B cell (primary cell): ENCODE measurements at regions not wholly inside any gene's neighbourhood (a gene's known extent, or its start where the extent isn't known, plus 50 kb on each side); places are given as distances from the start of the nearest gene placed in this dataset.
"Not testable (repeated sequence)": the region's sequence is repeated elsewhere in the genome, so short reads cannot be mapped to it uniquely, and the experiment has no call there.

Experiments
- ATAC-seq: fragments of 200-7000 bp; cut with Tn5 transposase; one replicate; pipeline ENCODE4 v1.10.0; 2021; ENCODE audit warnings: low read depth, mild to moderate bottlenecking, moderate number of reproducible peaks, moderate library complexity
- CTCF ChIA-PET: fragments of 350-600 bp; sonication (Branson Sonifier 250); formaldehyde crosslinking; loops from one replicate; lab custom pipeline; 2021; ENCODE audit warnings: antibody characterized with exemption, inconsistent platforms; lab: Charles Lee
- POLR2A ChIA-PET: fragments of 350-600 bp; sonication (Branson Sonifier 250); formaldehyde crosslinking; loops from one replicate; lab custom pipeline; 2021; ENCODE audit warnings: antibody characterized with exemption; lab: Charles Lee
- DNase-seq: peaks from one replicate; pipeline ENCODE4 v3.0.0; 2013
- H2AFZ ChIP-seq: 2 replicates; pipeline ENCODE4 v1.6.1; 2012; ENCODE audit warnings: mild to moderate bottlenecking, low read depth, low read length; ENCODE audit not compliant: insufficient read depth, poor library complexity, severe bottlenecking
- H3K27ac ChIP-seq, 2 donors: 1 replicate in 1 of 2; 2 replicates in 1 of 2; pipeline ENCODE4 v1.5.1; 2012 to 2013; ENCODE audit warnings: low read length in 2 of 2, mild to moderate bottlenecking in 2 of 2, moderate library complexity in 1 of 2
- H3K27me3 ChIP-seq, 4 experiments: fragments of 200-600 bp in 1 of 4; sonication (generic) in 1 of 4; replicated peaks in 1 of 4; 1 replicate in 2 of 4; 2 replicates in 2 of 4; pipeline versions ENCODE4 v1.6.1 to v1.7.0; 2013 to 2016; ENCODE audit warnings: low read length in 3 of 4, mild to moderate bottlenecking in 2 of 4, mixed read lengths in 1 of 4, moderate library complexity in 1 of 4; ENCODE audit not compliant: insufficient read depth in 4 of 4, control insufficient read depth in 3 of 4; ENCODE audit errors: control extremely low read depth in 1 of 4
- H3K36me3 ChIP-seq, 2 experiments: replicated peaks in 1 of 2; 1 replicate in 1 of 2; 2 replicates in 1 of 2; pipeline versions ENCODE4 v1.6.1 to v1.7.1; 2013; ENCODE audit warnings: low read length in 1 of 2; ENCODE audit not compliant: insufficient read depth in 2 of 2, control insufficient read depth in 1 of 2; ENCODE audit errors: control extremely low read depth in 1 of 2, extremely low read depth in 1 of 2
- H3K4me1 ChIP-seq, 2 donors: fragments of 200-600 bp in 1 of 2; sonication (generic) in 1 of 2; 1 replicate in 1 of 2; 2 replicates in 1 of 2; pipeline versions ENCODE4 v1.5.1 to v1.6.1; 2013 to 2017; ENCODE audit warnings: low read length in 2 of 2; ENCODE audit not compliant: control insufficient read depth in 2 of 2, insufficient read depth in 2 of 2
- H3K4me2 ChIP-seq: replicated peaks from 2 replicates; pipeline ENCODE3; 2012; ENCODE audit warnings: mild to moderate bottlenecking, low read depth, low read length; ENCODE audit not compliant: poor library complexity, severe bottlenecking
- H3K4me3 ChIP-seq, 5 experiments: fragments of 200-600 bp in 1 of 5; sonication (generic) in 1 of 5; 1 replicate in 3 of 5; 2 replicates in 2 of 5; pipeline versions ENCODE4 v1.5.1 to v1.7.0; 2011 to 2016; ENCODE audit warnings: low read length in 4 of 5, mild to moderate bottlenecking in 4 of 5, low read depth in 2 of 5, control low read depth in 1 of 5, moderate library complexity in 1 of 5; ENCODE audit not compliant: insufficient read depth in 1 of 5; ENCODE audit errors: control extremely low read depth in 1 of 5, extremely low read depth in 1 of 5
- H3K79me2 ChIP-seq: fragments of 200-600 bp; sonication (generic); one replicate; pipeline ENCODE4 v1.6.0; 2016; ENCODE audit warnings: low read length; ENCODE audit not compliant: control insufficient read depth, insufficient read depth
- H3K9ac ChIP-seq: fragments of 200-600 bp; sonication (generic); 2 replicates; pipeline ENCODE4 v1.6.1; 2017; ENCODE audit warnings: mild to moderate bottlenecking, low read length, moderate library complexity
- H3K9me3 ChIP-seq, 3 donors: one replicate each; pipeline versions ENCODE4 v1.6.1 to v1.7.1; 2013; ENCODE audit warnings: low read length in 2 of 3; ENCODE audit not compliant: control insufficient read depth in 2 of 3, insufficient read depth in 1 of 3; ENCODE audit errors: control extremely low read depth in 1 of 3
- H4K20me1 ChIP-seq: 2 replicates; pipeline ENCODE4 v1.6.0; 2012; ENCODE audit warnings: mild to moderate bottlenecking, low read length; ENCODE audit not compliant: insufficient read depth, control insufficient read depth, poor library complexity, severe bottlenecking
- H3K27ac Mint-ChIP-seq: one replicate; pipeline ENCODE4 v1.8.0; 2021; ENCODE audit warnings: mixed read lengths
- H3K27me3 Mint-ChIP-seq: one replicate; pipeline ENCODE4 v1.8.0; 2021; ENCODE audit warnings: mixed read lengths
- H3K4me1 Mint-ChIP-seq: one replicate; pipeline ENCODE4 v1.8.0; 2021; ENCODE audit warnings: mixed read lengths
- H3K4me3 Mint-ChIP-seq: one replicate; pipeline ENCODE4 v1.8.0; 2021; ENCODE audit warnings: mixed read lengths
- H3K9me3 Mint-ChIP-seq: one replicate; pipeline ENCODE4 v1.8.0; 2022; ENCODE audit warnings: mixed read lengths; ENCODE audit not compliant: insufficient read depth
- CTCF ChIP-seq: fragments of 200-600 bp; IDR thresholded peaks from one replicate; pipeline ENCODE4 v1.8.0; 2022; ENCODE audit warnings: antibody characterized with exemption, mild to moderate bottlenecking
- EZH2 ChIP-seq: IDR thresholded peaks from 2 replicates; pipeline ENCODE4 v1.6.1; 2012; ENCODE audit warnings: borderline replicate concordance, low read depth, mild to moderate bottlenecking, moderate library complexity, low read length; ENCODE audit not compliant: insufficient read depth, poor library complexity, severe bottlenecking
- WGBS: methylation state at CpG from one replicate; pipeline ENCODE4 v1.1.5; 2013; ENCODE audit warnings: missing lambda C conversion rate; ENCODE audit not compliant: insufficient coverage; 5-methylcytosine and 5-hydroxymethylcytosine counted together
- intact Hi-C: fragments of 100-400 bp; cut with micrococcal nuclease; formaldehyde crosslinking; loops from one replicate; pipeline ENCODE4 v1.10.0; 2022

GRCh38 chr2:7868836-7869235, 813.0 kb upstream of the ID2 start:
- POLR2A ChIA-PET: no interaction called here
- Mint-ChIP-seq H3K27me3 (peaks cover 5% of the 10 kb centered on the region), H3K4me1 (no peaks in the 10 kb centered on the region), H3K9me3 (no peaks in the 10 kb centered on the region), H3K27ac (no peak overlapping the region), H3K4me3 (no peak overlapping the region)
- no peak for DNase-seq
- intact Hi-C loops: no loop called here
- no peak overlapping the region for H3K4me3 ChIP-seq
- CTCF ChIA-PET: no interaction called here
- no peak overlapping the region for H3K27ac ChIP-seq
- no peaks in the 10 kb centered on the region for H3K36me3 ChIP-seq
- H2AFZ ChIP-seq: no peak overlapping the region
- no peak overlapping the region for H3K4me2 ChIP-seq
- H3K79me2 ChIP-seq: no peaks in the 10 kb centered on the region
- no peaks in the 10 kb centered on the region for H3K27me3 ChIP-seq
- no peak overlapping the region for H3K9ac ChIP-seq
- 20% methylated on average over 1 of the region's 6 CpGs for WGBS
- no peak for TF ChIP-seq EZH2
- TF ChIP-seq CTCF: no peak
- ATAC-seq: no peak
- no peaks in the 10 kb centered on the region for H3K4me1 ChIP-seq
- H4K20me1 ChIP-seq: no peaks in the 10 kb centered on the region
- no peaks in the 10 kb centered on the region for H3K9me3 ChIP-seq

- POLR2A ChIA-PET, H3K9me3 ChIP-seq, H2AFZ ChIP-seq, H3K9ac ChIP-seq, CTCF ChIA-PET, H4K20me1 ChIP-seq, H3K4me2 ChIP-seq, H3K79me2 ChIP-seq, H3K27ac Mint-ChIP-seq, H3K4me1 ChIP-seq, H3K4me1 Mint-ChIP-seq, intact Hi-C loops, DNase-seq, H3K27ac ChIP-seq, H3K4me3 Mint-ChIP-seq, H3K27me3 ChIP-seq, ATAC-seq, H3K36me3 ChIP-seq, H3K9me3 Mint-ChIP-seq, H3K4me3 ChIP-seq: not testable (repeated sequence)
- H3K27me3 Mint-ChIP-seq: peaks cover 15% of the 10 kb centered on the region
- 96% methylated on average over 6 of the region's 8 CpGs for WGBS
These were observed 805.4 kb upstream of the ID2 start for GRCh38 chr2:7876445-7876844.

DNA sequence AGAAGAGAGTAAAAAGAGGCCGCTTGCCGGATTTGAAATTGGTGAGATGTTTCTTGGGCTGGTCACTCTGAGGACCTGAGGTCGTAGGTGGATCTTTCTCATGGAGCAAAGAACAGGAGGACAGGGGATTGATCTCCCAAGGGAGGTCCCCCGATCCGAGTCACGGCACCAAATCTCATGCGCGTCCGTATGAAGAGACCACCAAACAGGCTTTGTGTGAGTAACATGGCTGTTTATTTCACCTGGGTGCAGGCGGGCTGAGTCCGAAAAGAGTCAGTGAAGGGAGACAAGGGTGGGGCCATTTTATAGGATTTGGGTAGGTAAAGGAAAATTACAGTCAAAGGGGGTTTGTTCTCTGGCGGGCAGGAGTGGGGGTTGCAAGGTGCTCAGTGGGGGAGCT, 803.6 kb upstream of the ID2 start:
- ATAC-seq, DNase-seq, H3K9me3 ChIP-seq, H3K27me3 ChIP-seq, H3K4me2 ChIP-seq, H3K27ac ChIP-seq, intact Hi-C loops, H3K9ac ChIP-seq, H3K4me3 Mint-ChIP-seq, POLR2A ChIA-PET, H3K36me3 ChIP-seq, H4K20me1 ChIP-seq, H3K27ac Mint-ChIP-seq, H3K4me1 Mint-ChIP-seq, CTCF ChIA-PET, H3K9me3 Mint-ChIP-seq, H3K4me3 ChIP-seq, H3K4me1 ChIP-seq, H3K79me2 ChIP-seq, H2AFZ ChIP-seq: not testable (repeated sequence)
- 100% methylated on average over 2 of the region's 12 CpGs for WGBS
- peaks cover 15% of the 10 kb centered on the region for H3K27me3 Mint-ChIP-seq
